Forelimb muscle (tissue), 1 donor: ENCODE measurements at regions not wholly inside any gene's neighbourhood (a gene's known extent, or its start where the extent isn't known, plus 50 kb on each side); places are given as distances from the start of the nearest gene placed in this dataset.

Source experiments
- DNase-seq: peaks from one replicate; pipeline ENCODE4 v3.0.0-alpha.2; 2013; ENCODE audit warnings: low read depth

GRCh38 chrX:20620306-20620705 lies 353.6 kb upstream of the RPS6KA3 start:
- DNase-seq, result no peak

DNA sequence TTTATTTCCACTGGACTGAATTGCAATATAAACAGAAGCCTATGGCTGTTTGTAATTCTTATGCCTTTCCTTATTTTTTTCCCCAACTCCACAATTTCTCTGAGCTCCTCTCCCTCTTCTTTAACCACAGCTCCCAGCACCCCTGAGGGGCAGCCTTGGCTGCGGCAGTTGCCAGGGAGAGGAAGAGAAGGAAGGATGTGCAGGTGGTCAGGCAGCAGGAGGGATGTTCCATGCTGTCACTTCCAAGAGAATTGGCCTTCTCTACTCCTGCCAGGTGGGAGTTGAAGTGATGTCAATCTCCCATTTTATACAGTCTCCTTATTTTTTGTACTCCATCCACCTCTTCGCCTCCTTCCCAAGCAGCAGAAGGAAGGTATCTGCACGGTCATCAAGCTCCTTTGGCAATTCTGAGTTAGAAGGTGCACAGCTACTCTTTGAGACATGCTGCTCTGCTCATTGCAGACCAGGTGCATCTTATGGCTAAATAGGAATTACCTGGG lies 343.3 kb upstream of the RPS6KA3 start:
- DNase-seq, result no peak

GRCh38 chrX:20606831-20607230 lies 340.1 kb upstream of the RPS6KA3 start:
- DNase-seq, result no peak

DNA sequence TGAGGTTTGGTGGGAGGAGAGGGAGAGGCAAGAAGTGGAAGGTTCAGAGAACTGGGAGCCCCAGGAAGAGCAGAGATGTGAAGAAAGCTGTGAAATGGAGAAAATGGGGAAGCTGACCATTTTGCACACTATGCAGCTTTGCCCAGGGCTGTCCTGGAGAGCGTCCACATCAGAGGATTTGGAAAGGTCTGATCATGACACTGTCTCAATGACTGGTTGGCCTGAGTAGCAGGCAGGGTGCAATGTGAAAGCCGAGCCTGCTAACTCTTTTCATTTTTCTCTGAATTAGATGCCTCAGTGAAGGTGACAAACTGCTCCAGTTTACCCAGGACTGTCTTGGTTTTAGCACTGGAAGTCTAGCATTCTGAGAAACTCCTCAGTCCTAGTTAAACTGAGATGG lies 330.1 kb upstream of the RPS6KA3 start:
- no peak for DNase-seq

DNA sequence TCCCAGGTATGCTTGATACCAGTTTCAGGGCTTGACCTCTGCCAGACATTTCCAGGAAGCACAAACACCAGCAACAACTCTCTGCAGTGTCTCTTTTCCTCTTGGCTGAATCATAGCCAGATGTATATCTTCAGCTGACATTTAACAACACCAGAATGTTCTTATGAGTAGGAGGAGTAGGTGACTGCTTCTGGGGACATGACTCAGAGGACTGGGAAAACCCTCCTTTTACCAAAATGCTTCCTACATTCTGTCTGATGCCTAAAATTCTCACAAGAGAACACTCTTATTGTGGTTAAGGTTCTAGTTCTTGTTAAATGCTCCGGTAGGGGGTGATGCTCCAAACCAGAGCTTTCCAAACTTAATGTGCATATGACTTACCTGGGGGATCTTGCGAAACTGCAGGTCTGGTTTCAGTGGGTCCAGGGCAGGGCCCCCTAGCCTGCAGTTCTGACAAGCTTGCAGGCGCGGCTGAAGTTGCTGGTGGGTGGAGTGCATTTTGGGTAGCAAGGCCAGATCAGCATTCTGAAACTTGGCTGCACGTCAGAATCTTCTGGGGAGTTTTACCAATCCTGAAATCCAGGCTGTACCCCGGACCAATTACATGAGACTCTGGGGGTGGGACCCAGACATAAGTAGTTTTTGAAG lies 329.3 kb upstream of the RPS6KA3 start:
- DNase-seq, result no peak

- DNase-seq, result no peak
Observed at GRCh38 chrX:20594985-20595384, 328.3 kb upstream of the RPS6KA3 start.

DNA sequence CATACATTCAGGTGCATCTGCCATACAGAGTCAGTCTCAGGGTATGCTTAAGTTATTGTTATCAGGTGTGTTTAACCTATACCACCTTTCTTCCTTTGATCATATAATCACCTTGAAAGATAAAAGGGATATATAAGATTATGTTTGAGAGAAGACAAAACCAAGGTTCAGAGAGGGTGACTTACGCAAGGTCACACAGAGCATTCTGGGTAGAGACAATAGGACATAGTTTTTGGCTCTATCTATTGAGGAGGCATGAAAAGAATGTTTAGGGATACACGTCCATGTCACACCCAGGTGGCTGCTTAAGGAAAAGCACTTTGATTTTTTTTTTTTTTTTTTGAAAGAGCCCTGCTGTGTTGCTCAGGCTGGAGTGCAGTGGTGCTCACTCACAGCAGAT lies 327.1 kb upstream of the RPS6KA3 start:
- DNase-seq, result no peak

- DNase-seq, result no peak
Observed at GRCh38 chrX:20593402-20593801, 326.7 kb upstream of the RPS6KA3 start.

- no peak for DNase-seq
Observed at GRCh38 chrX:20591246-20591645, 324.5 kb upstream of the RPS6KA3 start.

DNA sequence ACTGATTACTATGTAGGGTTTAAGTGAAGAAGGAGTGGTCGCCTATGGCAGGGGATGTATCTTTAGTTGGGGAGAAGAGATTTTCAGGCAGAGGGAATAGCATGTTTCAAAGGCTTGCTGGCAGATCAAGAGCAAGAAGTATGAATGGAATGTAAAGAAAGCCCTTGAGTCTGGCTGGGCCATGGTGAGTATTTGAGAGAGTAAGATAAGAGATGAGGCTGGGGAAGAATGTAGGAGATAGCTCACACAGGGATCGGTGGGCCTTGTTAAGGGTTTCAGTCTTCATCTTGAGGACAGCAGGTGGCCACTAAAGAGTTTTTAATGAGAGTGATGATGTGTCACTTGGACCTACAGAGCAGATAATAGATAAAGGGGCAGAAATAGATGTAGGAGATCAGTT lies 319.1 kb upstream of the RPS6KA3 start:
- no peak for DNase-seq

- no peak for DNase-seq
Observed at GRCh38 chrX:20571611-20572010, 304.9 kb upstream of the RPS6KA3 start.

- no peak for DNase-seq
Observed at GRCh38 chrX:20567108-20567507, 300.4 kb upstream of the RPS6KA3 start.

- no peak for DNase-seq
Observed at GRCh38 chrX:20547611-20548051, 280.9 kb upstream of the RPS6KA3 start.

DNA sequence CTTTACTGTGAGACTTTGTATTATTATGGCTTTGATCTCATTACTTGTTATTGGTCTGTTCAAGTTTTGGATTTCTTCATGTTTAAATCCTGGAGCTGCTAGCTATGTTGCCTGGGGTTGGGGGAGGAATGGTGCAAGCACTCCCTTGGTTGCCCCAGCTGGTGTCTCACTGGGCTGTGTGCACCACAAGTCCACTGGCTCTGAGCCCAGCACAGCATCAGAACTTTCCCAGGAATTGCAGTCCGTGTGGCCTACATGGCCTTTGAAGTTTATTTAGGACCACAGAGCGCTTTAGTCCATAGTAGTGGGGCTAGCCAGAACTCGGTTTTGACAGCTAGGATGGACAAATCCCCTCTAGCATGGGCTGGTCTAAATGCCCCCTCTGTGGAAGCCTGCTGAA lies 278.8 kb upstream of the RPS6KA3 start:
- DNase-seq, result no peak

DNA sequence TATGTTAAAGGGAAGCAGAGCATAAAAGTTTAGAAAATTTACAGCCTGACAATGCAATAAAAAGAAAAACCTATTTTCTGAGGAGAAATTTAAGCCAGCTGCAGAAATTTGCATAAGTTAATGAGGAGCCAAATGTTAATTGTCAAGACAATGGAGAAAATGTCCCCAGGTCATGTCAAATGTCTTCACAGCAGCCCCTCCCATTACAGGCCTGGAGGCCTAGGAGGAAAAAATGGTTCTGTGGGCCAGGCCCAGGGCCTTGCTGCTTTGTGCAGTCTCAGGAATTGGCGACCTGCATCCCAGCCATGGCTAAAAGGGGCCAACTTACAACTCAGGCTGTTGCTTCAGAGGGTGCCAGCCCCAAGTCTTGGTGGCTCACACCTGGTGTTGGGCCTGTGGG lies 275.4 kb upstream of the RPS6KA3 start:
- no peak for DNase-seq

- no peak for DNase-seq
Observed at GRCh38 chrX:20538974-20539373, 272.3 kb upstream of the RPS6KA3 start.

GRCh38 chrX:20531667-20532066 lies 265.0 kb upstream of the RPS6KA3 start:
- no peak for DNase-seq

GRCh38 chrX:20530406-20530921 lies 263.8 kb upstream of the RPS6KA3 start:
- no peak for DNase-seq

DNA sequence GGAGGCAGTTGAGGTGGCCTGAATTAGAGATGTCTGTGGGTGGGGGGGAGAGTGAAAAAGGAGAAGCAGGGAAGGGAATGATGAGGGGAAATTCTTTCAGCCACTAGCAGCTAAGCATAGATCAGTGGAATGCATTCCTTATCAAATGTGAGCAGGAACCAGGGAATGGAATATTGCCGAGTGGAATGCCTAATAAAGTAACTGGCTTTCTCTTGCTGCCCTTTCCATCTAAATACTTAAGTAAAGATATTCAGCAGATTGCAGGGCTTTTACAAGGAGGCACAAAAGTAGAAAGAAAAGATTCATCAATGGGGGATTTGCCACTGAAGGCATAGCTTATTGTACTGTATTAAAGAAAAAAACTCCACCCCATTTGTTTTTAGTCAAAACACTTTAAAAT lies 263.0 kb upstream of the RPS6KA3 start:
- no peak for DNase-seq

GRCh38 chrX:20529301-20529700 lies 262.6 kb upstream of the RPS6KA3 start:
- DNase-seq, result no peak

- DNase-seq, result no peak
Observed at GRCh38 chrX:20527558-20528011, 260.9 kb upstream of the RPS6KA3 start.

GRCh38 chrX:20527041-20527440 lies 260.3 kb upstream of the RPS6KA3 start:
- DNase-seq, result no peak

DNA sequence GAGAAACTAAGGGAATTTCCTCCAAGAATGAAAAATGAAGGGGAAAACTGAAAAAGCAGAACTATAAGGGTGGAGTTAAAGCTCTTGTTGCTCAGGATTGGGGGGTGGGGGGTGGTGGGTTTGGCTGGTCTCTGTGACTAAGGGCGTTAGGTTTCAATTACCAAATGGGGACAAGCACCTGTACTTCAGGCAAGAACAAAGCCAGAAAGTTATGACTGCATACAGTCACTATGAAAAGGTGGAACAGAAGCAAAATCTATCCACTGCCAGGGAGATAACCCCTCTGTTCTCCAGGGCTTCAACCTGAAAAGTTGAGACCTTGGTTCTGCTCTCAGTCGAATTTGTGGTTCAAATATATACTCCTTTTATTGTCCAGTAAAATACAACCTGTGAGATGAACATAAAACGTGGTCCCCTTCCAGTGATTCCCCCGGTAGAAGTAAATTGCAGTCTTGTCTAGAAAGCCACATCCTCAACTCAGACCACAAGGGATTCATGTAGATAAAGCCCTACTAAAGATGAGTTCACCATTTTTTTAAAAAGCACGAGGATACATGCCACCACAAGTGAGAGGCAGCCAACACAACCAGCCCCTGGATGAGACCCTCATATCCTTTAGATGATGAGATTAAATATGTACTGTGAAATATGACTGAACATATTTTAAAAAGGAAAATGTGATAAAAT lies 257.1 kb upstream of the RPS6KA3 start:
- no peak for DNase-seq
